ENCODE measurements at regions not wholly inside any gene's neighbourhood (a gene's known extent, or its start where the extent isn't known, plus 50 kb on each side); places are given as distances from the start of the nearest gene placed in this dataset.
"Not testable (repeated sequence)": the region's sequence is repeated elsewhere in the genome, so short reads cannot be mapped to it uniquely, and the experiment has no call there.

GRCh38 chr2:242109819-242110218 lies 240.3 kb downstream of the RTP5 start:
- not testable (repeated sequence) for TF ChIP-seq SIN3A (IDR thresholded peaks at IDR 0.05; ENCODE audit: low read depth); POLR2AphosphoS5 (IDR thresholded peaks at IDR 0.05; ENCODE audit: low read depth, low read length); POLR2A (IDR thresholded peaks at IDR 0.05; ENCODE audit: borderline replicate concordance, extremely low read depth, insufficient read depth, insufficient read length); EZH2phosphoT487 (IDR thresholded peaks at IDR 0.05; ENCODE audit: borderline replicate concordance); EZH2 (IDR thresholded peaks at IDR 0.05); CTCF (IDR thresholded peaks at IDR 0.05 in 2 of 3, conservative IDR thresholded peaks at IDR 0.05 in 1 of 3; ENCODE audit: borderline replicate concordance in 1 of 3, insufficient read depth in 1 of 3, low read depth in 2 of 3, low read length in 2 of 3); REST (IDR thresholded peaks at IDR 0.05; ENCODE audit: low read depth); CEBPB (IDR thresholded peaks at IDR 0.05; ENCODE audit: low read depth); SP1 (IDR thresholded peaks at IDR 0.05; ENCODE audit: low read depth); ATF3 (IDR thresholded peaks at IDR 0.05)
